ENCODE measurements at regions not wholly inside any gene's neighbourhood (a gene's known extent, or its start where the extent isn't known, plus 50 kb on each side); places are given as distances from the start of the nearest gene placed in this dataset.

GRCh38 chr5:28448791-28449190, 1410.4 kb upstream of the CDH9 start:
- intact Hi-C loops (cut with micrococcal nuclease) = no loop called here
- no peak for DNase-seq
- H3K4me3 ChIP-seq = no peak overlapping the region
- no peak overlapping the region for H3K27ac ChIP-seq (replicated peaks)
- H3K27me3 ChIP-seq (ENCODE audit: low read depth) = no peaks in the 10 kb centered on the region
- peaks cover 59% of the 10 kb centered on the region for H3K9me3 ChIP-seq (replicated peaks)
- no peaks in the 10 kb centered on the region for H3K4me1 ChIP-seq
- no peaks in the 10 kb centered on the region for H3K36me3 ChIP-seq
- TF ChIP-seq CTCF (IDR thresholded peaks at IDR 0.05; ENCODE audit: borderline replicate concordance) = no peak

DNA sequence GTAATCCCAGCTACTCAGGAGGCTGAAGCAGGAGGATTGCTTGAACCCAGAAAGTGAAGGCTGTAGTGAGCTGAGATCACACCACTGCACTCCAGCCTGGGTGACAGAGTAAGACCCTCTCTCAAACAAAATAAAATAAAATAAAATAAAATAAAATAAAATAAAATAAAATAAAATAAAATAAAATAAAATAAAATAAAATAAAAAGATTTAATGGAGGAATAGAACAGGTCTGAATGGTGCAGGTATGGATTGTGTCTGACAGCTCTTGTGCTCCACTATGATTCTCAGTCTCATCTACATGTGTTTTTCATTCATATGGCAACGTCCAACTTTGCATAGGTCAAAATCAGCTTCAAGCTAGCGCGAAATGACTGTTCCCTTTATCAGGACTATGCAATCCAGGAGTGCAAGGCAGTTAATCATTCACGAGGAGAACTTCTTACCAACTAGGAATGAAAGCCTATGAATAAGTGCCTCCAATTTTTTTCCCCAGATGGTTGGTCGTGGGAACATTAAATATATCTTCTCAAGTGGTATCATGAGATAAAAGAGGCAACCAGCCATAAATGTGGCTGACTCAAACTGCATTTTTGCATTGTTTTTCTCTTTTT, 1392.3 kb upstream of the CDH9 start:
- no peaks in the 10 kb centered on the region for H3K36me3 ChIP-seq
- H3K4me1 ChIP-seq = no peaks in the 10 kb centered on the region
- intact Hi-C loops (cut with micrococcal nuclease) = no loop called here
- H3K9me3 ChIP-seq (replicated peaks) = peaks cover 10% of the 10 kb centered on the region
- no peak overlapping the region for H3K4me3 ChIP-seq
- H3K27me3 ChIP-seq (ENCODE audit: low read depth) = no peaks in the 10 kb centered on the region
- H3K27ac ChIP-seq (replicated peaks) = no peak overlapping the region
- DNase-seq = no peak
- no peak for TF ChIP-seq CTCF (IDR thresholded peaks at IDR 0.05; ENCODE audit: borderline replicate concordance)

DNA sequence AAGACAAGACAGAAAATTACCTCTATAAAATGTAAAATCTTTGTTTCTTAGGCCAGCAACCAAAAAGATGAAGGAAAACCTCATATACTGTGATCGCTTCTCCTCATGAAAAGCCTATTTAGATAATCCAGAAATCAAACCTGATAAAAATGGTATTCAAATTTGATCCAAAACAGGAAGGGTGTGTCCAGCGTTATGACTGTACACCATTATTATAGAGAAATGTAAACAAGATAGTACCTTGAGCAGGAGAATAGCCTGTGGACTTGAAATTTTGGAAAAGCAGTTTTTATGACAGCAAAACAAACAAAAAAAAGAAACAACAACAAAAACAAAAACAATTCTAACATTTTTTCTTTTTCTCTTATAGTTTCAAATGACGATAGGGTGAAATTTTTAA, 1382.8 kb upstream of the CDH9 start:
- Histone ChIP-seq H3K36me3 (no peaks in the 10 kb centered on the region), H3K4me1 (no peaks in the 10 kb centered on the region), H3K27me3 (ENCODE audit: low read depth) (no peaks in the 10 kb centered on the region), H3K27ac (replicated peaks) (no peak overlapping the region), H3K9me3 (replicated peaks) (peaks cover 11% of the 10 kb centered on the region), H3K4me3 (no peak overlapping the region)
- DNase-seq = no peak
- no peak for TF ChIP-seq CTCF (IDR thresholded peaks at IDR 0.05; ENCODE audit: borderline replicate concordance)
- intact Hi-C loops (cut with micrococcal nuclease) = no loop called here

DNA sequence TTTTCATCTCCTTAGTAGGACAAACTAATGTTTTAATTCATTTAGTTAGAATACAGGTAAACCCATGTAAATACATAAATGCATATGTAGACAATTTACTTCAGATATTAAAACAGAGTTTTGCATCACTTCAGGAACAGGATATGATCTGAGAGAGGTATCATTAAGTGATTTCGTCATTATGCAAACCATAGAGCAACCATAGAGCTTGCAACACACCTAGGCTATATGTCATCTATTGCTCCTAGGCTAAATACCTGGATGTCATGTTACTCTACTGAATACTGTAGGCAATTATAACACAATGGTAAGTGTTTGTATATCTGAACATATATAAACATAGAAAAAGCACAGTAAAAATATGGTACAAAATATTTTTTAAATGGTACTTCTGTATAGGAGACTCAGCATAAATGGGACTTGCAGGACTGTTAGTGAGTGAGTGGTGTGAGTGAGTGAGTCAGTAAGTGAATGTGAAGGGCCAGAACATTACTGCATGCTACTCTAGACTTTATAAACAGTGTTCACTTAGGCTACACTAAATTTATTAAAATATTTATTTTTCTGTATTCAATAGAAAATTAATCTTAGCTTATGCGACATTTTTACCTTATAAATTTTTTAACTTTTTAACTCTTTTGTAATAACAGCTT, 1377.5 kb upstream of the CDH9 start:
- no peak for DNase-seq
- no peak for TF ChIP-seq CTCF (IDR thresholded peaks at IDR 0.05; ENCODE audit: borderline replicate concordance)
- Histone ChIP-seq H3K9me3 (replicated peaks) (peaks cover 12% of the 10 kb centered on the region), H3K4me1 (no peaks in the 10 kb centered on the region), H3K27me3 (ENCODE audit: low read depth) (no peaks in the 10 kb centered on the region), H3K36me3 (no peaks in the 10 kb centered on the region), H3K27ac (replicated peaks) (no peak overlapping the region), H3K4me3 (no peak overlapping the region)
- intact Hi-C loops (cut with micrococcal nuclease) = no loop called here

DNA sequence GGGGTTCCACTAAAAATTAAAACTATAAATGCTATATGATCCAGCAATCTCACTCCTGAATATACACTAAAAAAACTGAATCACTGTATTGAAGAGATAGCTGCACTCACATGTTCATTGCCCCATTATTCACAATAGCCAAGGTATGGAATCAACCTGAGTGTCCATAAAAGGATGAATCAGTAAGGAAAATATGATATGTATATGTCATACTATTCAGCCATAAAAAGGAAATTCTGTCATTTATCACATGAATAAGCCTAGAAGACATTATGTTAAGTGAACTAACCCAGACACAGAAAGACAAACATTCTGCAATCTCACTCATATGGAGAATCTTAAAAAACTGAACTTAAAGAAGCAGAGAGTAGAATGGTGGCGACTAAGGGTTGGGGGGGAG, 1376.2 kb upstream of the CDH9 start:
- no peak overlapping the region for H3K4me3 ChIP-seq
- no peak for DNase-seq
- H3K9me3 ChIP-seq (replicated peaks) = peaks cover 12% of the 10 kb centered on the region
- TF ChIP-seq CTCF (IDR thresholded peaks at IDR 0.05; ENCODE audit: borderline replicate concordance) = no peak
- H3K36me3 ChIP-seq = no peaks in the 10 kb centered on the region
- intact Hi-C loops (cut with micrococcal nuclease) = no loop called here
- no peaks in the 10 kb centered on the region for H3K4me1 ChIP-seq
- no peaks in the 10 kb centered on the region for H3K27me3 ChIP-seq (ENCODE audit: low read depth)
- no peak overlapping the region for H3K27ac ChIP-seq (replicated peaks)

Data from left ventricle myocardium inferior (tissue), 1 donor.